ELF-1 (cell line): ENCODE measurements at regions not wholly inside any gene's neighbourhood (a gene's known extent, or its start where the extent isn't known, plus 50 kb on each side); places are given as distances from the start of the nearest gene placed in this dataset.
A peak's percentile ranks its signal among the peaks of the same experiment; 100 is the strongest.
"Not testable (repeated sequence)": the region's sequence is repeated elsewhere in the genome, so short reads cannot be mapped to it uniquely, and the experiment has no call there.

Source experiments
- DNase-seq: peaks from one replicate; pipeline ENCODE4 v3.0.0-alpha.2; 2016; ENCODE audit warnings: low read depth, low spot score

GRCh38 chr2:34734042-34734441 is 1134.9 kb upstream of the FAM98A start:
- DNase-seq, result no peak

- DNase-seq, result peak; percentile 36
Measured at GRCh38 chr2:34731292-34731691, 1132.2 kb upstream of the FAM98A start.

- peak; percentile 1 for DNase-seq
Measured at GRCh38 chr2:34729845-34730244, 1130.7 kb upstream of the FAM98A start.

- DNase-seq, result no peak
Measured at GRCh38 chr2:34724107-34724506, 1125.0 kb upstream of the FAM98A start.

- no peak for DNase-seq
Measured at GRCh38 chr2:34723683-34724082, 1124.6 kb upstream of the FAM98A start.

GRCh38 chr2:34719206-34719605 is 1120.1 kb upstream of the FAM98A start:
- DNase-seq, result no peak

- no peak for DNase-seq
Measured at GRCh38 chr2:34705551-34706247, 1106.6 kb upstream of the FAM98A start.

GRCh38 chr2:34703292-34703691 is 1104.2 kb upstream of the FAM98A start:
- no peak for DNase-seq

- DNase-seq, result not testable (repeated sequence)
Measured at GRCh38 chr2:34702391-34702790, 1103.3 kb upstream of the FAM98A start.

GRCh38 chr2:34677591-34677990 is 1078.5 kb upstream of the FAM98A start:
- DNase-seq, result not testable (repeated sequence)

- DNase-seq, result not testable (repeated sequence)
Measured at GRCh38 chr2:34677119-34677531, 1078.0 kb upstream of the FAM98A start.

GRCh38 chr2:34670482-34670881 is 1071.4 kb upstream of the FAM98A start:
- DNase-seq, result no peak

GRCh38 chr2:34666821-34667220 is 1067.7 kb upstream of the FAM98A start:
- DNase-seq, result no peak

- no peak for DNase-seq
Measured at GRCh38 chr2:34664266-34664665, 1065.2 kb upstream of the FAM98A start.

- no peak for DNase-seq
Measured at GRCh38 chr2:34663314-34663713, 1064.2 kb upstream of the FAM98A start.

- DNase-seq, result no peak
Measured at GRCh38 chr2:34660741-34661140, 1061.6 kb upstream of the FAM98A start.

- no peak for DNase-seq
Measured at GRCh38 chr2:34656632-34657031, 1057.5 kb upstream of the FAM98A start.

- no peak for DNase-seq
Measured at GRCh38 chr2:34652636-34653035, 1053.5 kb upstream of the FAM98A start.

GRCh38 chr2:34646901-34647300 is 1047.8 kb upstream of the FAM98A start:
- DNase-seq, result no peak

GRCh38 chr2:34632327-34632726 is 1033.2 kb upstream of the FAM98A start:
- no peak for DNase-seq

GRCh38 chr2:34627003-34627402 is 1027.9 kb upstream of the FAM98A start:
- DNase-seq, result no peak

GRCh38 chr2:34604164-34604563 is 1005.1 kb upstream of the FAM98A start:
- no peak for DNase-seq

GRCh38 chr2:34602262-34602661 is 1003.2 kb upstream of the FAM98A start:
- no peak for DNase-seq

- no peak for DNase-seq
Measured at GRCh38 chr2:34601561-34601960, 1002.5 kb upstream of the FAM98A start.
